ENCODE measurements at regions not wholly inside any gene's neighbourhood (a gene's known extent, or its start where the extent isn't known, plus 50 kb on each side); places are given as distances from the start of the nearest gene placed in this dataset.

DNA sequence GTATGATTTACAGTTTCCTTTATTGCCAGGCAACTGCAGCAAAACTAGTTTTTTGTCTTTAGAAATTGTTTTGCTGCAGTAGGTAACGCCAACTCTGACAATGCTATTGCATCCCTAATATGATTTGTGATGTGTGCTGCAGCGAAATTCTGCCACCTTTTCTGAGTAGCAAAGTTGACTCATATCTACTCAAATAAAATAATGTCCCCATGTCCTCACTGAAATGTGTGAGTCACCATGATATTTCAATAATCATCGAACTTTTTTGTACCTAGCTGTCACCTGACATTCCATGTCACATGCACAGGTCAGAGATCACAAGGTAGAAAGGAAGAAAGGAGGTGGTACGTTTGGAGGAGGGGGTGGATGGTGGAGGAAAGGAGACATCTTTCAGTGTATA, 205.0 kb downstream of the RAD51AP2 start:
- TF ChIP-seq, protein P1, sequence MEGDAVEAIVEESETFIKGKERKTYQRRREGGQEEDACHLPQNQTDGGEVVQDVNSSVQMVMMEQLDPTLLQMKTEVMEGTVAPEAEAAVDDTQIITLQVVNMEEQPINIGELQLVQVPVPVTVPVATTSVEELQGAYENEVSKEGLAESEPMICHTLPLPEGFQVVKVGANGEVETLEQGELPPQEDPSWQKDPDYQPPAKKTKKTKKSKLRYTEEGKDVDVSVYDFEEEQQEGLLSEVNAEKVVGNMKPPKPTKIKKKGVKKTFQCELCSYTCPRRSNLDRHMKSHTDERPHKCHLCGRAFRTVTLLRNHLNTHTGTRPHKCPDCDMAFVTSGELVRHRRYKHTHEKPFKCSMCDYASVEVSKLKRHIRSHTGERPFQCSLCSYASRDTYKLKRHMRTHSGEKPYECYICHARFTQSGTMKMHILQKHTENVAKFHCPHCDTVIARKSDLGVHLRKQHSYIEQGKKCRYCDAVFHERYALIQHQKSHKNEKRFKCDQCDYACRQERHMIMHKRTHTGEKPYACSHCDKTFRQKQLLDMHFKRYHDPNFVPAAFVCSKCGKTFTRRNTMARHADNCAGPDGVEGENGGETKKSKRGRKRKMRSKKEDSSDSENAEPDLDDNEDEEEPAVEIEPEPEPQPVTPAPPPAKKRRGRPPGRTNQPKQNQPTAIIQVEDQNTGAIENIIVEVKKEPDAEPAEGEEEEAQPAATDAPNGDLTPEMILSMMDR (IDR thresholded peaks at IDR 0.05) = no peak
- TF ChIP-seq TAF1 (IDR thresholded peaks at IDR 0.05; ENCODE audit: borderline replicate concordance, low read depth, low read length) = no peak
- no peak for TF ChIP-seq POLR2AphosphoS5 (IDR thresholded peaks at IDR 0.05; ENCODE audit: low read depth, low read length)
- TF ChIP-seq GABPA (IDR thresholded peaks at IDR 0.05; ENCODE audit: low read depth) = no peak
- no peak for TF ChIP-seq FOXJ3 (CRISPR knock-in tag; IDR thresholded peaks at IDR 0.05)
- no peak for TF ChIP-seq NRF1 (IDR thresholded peaks at IDR 0.05; ENCODE audit: low read depth, low read length)
- TF ChIP-seq EZH2phosphoT487 (IDR thresholded peaks at IDR 0.05; ENCODE audit: borderline replicate concordance, low read depth) = no peak
